ENCODE measurements at regions not wholly inside any gene's neighbourhood (a gene's known extent, or its start where the extent isn't known, plus 50 kb on each side); places are given as distances from the start of the nearest gene placed in this dataset.

GRCh38 chr21:35316456-35316855, 267.4 kb upstream of the RUNX1 start:
- CTCF ChIA-PET (ENCODE audit: low intra/inter-chr PET ratio, low total read pairs) = no interaction called here
- H3K4me3 ChIP-seq (replicated peaks in 1 of 3; ENCODE audit: insufficient read depth in 1 of 3, low read depth in 2 of 3, low read length in 3 of 3) = no peak overlapping the region
- no peak overlapping the region for H3K4me2 ChIP-seq (ENCODE audit: low read depth, low read length)
- TF ChIP-seq ELF3 (CRISPR knock-in tag; IDR thresholded peaks at IDR 0.05) (no peak), ZNF326 (CRISPR knock-in tag; IDR thresholded peaks at IDR 0.05; ENCODE audit: borderline replicate concordance) (no peak), MAF1 (CRISPR knock-in tag; IDR thresholded peaks at IDR 0.05; ENCODE audit: borderline replicate concordance) (no peak), SIN3B (IDR thresholded peaks at IDR 0.05; ENCODE audit: low read length) (no peak), HOXA7 (CRISPR knock-in tag; IDR thresholded peaks at IDR 0.05) (no peak), RXRA (CRISPR knock-in tag; IDR thresholded peaks at IDR 0.05) (no peak), ZNF460 (CRISPR knock-in tag; IDR thresholded peaks at IDR 0.05; ENCODE audit: borderline replicate concordance) (no peak), ZSCAN21 (CRISPR knock-in tag; IDR thresholded peaks at IDR 0.05; ENCODE audit: borderline replicate concordance) (no peak), TCF7 (IDR thresholded peaks at IDR 0.05; ENCODE audit: low read depth) (no peak), ZNF232 (CRISPR knock-in tag; IDR thresholded peaks at IDR 0.05; ENCODE audit: borderline replicate concordance) (no peak), ZNF777 (CRISPR knock-in tag; IDR thresholded peaks at IDR 0.05) (no peak)
- TF ChIP-seq, protein P1, sequence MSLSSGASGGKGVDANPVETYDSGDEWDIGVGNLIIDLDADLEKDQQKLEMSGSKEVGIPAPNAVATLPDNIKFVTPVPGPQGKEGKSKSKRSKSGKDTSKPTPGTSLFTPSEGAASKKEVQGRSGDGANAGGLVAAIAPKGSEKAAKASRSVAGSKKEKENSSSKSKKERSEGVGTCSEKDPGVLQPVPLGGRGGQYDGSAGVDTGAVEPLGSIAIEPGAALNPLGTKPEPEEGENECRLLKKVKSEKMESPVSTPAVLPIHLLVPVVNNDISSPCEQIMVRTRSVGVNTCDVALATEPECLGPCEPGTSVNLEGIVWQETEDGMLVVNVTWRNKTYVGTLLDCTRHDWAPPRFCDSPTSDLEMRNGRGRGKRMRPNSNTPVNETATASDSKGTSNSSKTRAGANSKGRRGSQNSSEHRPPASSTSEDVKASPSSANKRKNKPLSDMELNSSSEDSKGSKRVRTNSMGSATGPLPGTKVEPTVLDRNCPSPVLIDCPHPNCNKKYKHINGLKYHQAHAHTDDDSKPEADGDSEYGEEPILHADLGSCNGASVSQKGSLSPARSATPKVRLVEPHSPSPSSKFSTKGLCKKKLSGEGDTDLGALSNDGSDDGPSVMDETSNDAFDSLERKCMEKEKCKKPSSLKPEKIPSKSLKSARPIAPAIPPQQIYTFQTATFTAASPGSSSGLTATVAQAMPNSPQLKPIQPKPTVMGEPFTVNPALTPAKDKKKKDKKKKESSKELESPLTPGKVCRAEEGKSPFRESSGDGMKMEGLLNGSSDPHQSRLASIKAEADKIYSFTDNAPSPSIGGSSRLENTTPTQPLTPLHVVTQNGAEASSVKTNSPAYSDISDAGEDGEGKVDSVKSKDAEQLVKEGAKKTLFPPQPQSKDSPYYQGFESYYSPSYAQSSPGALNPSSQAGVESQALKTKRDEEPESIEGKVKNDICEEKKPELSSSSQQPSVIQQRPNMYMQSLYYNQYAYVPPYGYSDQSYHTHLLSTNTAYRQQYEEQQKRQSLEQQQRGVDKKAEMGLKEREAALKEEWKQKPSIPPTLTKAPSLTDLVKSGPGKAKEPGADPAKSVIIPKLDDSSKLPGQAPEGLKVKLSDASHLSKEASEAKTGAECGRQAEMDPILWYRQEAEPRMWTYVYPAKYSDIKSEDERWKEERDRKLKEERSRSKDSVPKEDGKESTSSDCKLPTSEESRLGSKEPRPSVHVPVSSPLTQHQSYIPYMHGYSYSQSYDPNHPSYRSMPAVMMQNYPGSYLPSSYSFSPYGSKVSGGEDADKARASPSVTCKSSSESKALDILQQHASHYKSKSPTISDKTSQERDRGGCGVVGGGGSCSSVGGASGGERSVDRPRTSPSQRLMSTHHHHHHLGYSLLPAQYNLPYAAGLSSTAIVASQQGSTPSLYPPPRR (CRISPR knock-in tag; IDR thresholded peaks at IDR 0.05; ENCODE audit: borderline replicate concordance) = no peak
- BruUV-seq (replicated peaks) = no TSS peak
- no peak for DNase-seq (ENCODE audit: low spot score)
- in situ Hi-C loops (cut with HindIII; ENCODE audit: extremely low pct_ligation_motif_present, low pct_unique_long_range_greater_than_20kb) = no loop called here
- no peak for FAIRE-seq
- H3K9me3 ChIP-seq (ENCODE audit: low read length) = no peaks in the 10 kb centered on the region
- no peak for ATAC-seq
- no peaks in the 10 kb centered on the region; a peak in 1 of 5 replicates for H3K27me3 ChIP-seq (ENCODE audit: control insufficient read depth in 1 of 2, insufficient read depth in 2 of 2, low read length in 2 of 2)
- no peaks in the 10 kb centered on the region for H3K79me2 ChIP-seq (ENCODE audit: insufficient read depth, low read length)
- no peaks in the 10 kb centered on the region for H3K4me1 ChIP-seq (ENCODE audit: insufficient read depth, low read length)
- H4K20me1 ChIP-seq (ENCODE audit: insufficient read depth, low read length) = no peaks in the 10 kb centered on the region
- H3K27ac ChIP-seq (ENCODE audit: extremely low read length, insufficient read depth, low read length) = no peak overlapping the region
- intact Hi-C loops (cut with micrococcal nuclease; ENCODE audit: unreplicated experiment) = no loop called here
- H3K9ac ChIP-seq (ENCODE audit: insufficient read depth, low read depth, low read length) = no peak overlapping the region
- no peaks in the 10 kb centered on the region for H3K36me3 ChIP-seq (replicated peaks in 1 of 2; ENCODE audit: control insufficient read depth in 1 of 2, insufficient read depth in 2 of 2, low read length in 2 of 2)
- H2AFZ ChIP-seq (ENCODE audit: low read length) = no peak overlapping the region
- POLR2A ChIA-PET = no interaction called here

All from HepG2 (cell line).